BLaER1 (cell line): ENCODE measurements at regions not wholly inside any gene's neighbourhood (a gene's known extent, or its start where the extent isn't known, plus 50 kb on each side); places are given as distances from the start of the nearest gene placed in this dataset.
"Not testable (repeated sequence)": the region's sequence is repeated elsewhere in the genome, so short reads cannot be mapped to it uniquely, and the experiment has no call there.

Experiments
- H3K27ac ChIP-seq: shearing (Covaris generic); formaldehyde crosslinking; 2 replicates; pipeline ENCODE4 v1.8.1; 2022
- H3K27me3 ChIP-seq: shearing (Covaris generic); formaldehyde crosslinking; 2 replicates; pipeline ENCODE4 v1.8.1; 2022
- H3K36me3 ChIP-seq: shearing (Covaris generic); formaldehyde crosslinking; 2 replicates; pipeline ENCODE4 v1.8.1; 2022
- H3K4me1 ChIP-seq: shearing (Covaris generic); formaldehyde crosslinking; 2 replicates; pipeline ENCODE4 v1.8.1; 2022
- H3K4me2 ChIP-seq: shearing (Covaris generic); formaldehyde crosslinking; 2 replicates; pipeline ENCODE4 v1.8.1; 2022
- H3K4me3 ChIP-seq: shearing (Covaris generic); formaldehyde crosslinking; 2 replicates; pipeline ENCODE4 v1.8.1; 2022
- H3K9ac ChIP-seq: shearing (Covaris generic); formaldehyde crosslinking; 2 replicates; pipeline ENCODE4 v1.8.1; 2022
- H3K9me3 ChIP-seq: shearing (Covaris generic); formaldehyde crosslinking; 2 replicates; pipeline ENCODE4 v1.8.1; 2022
- H4K20me1 ChIP-seq: shearing (Covaris generic); formaldehyde crosslinking; 2 replicates; pipeline ENCODE4 v1.8.1; 2022
- Cebpa-rat ChIP-seq: shearing (Covaris generic); IDR thresholded peaks from 2 replicates; pipeline ENCODE4 v1.8.1; 2022

- Histone ChIP-seq H3K27ac (no peak overlapping the region), H3K4me1 (no peaks in the 10 kb centered on the region), H4K20me1 (no peaks in the 10 kb centered on the region), H3K9me3 (no peaks in the 10 kb centered on the region), H3K27me3 (no peaks in the 10 kb centered on the region), H3K9ac (no peak overlapping the region), H3K4me3 (no peak overlapping the region), H3K36me3 (no peaks in the 10 kb centered on the region), H3K4me2 (no peak overlapping the region)
- TF ChIP-seq Cebpa-rat: no peak
Observed at GRCh38 chr2:123419976-123420375, 605.1 kb upstream of the CNTNAP5 start.

- TF ChIP-seq Cebpa-rat: no peak
- Histone ChIP-seq H4K20me1 (no peaks in the 10 kb centered on the region), H3K27ac (no peak overlapping the region), H3K4me3 (no peak overlapping the region), H3K27me3 (no peaks in the 10 kb centered on the region), H3K36me3 (no peaks in the 10 kb centered on the region), H3K4me1 (no peaks in the 10 kb centered on the region), H3K4me2 (no peak overlapping the region), H3K9ac (no peak overlapping the region), H3K9me3 (no peaks in the 10 kb centered on the region)
Observed at GRCh38 chr2:123434546-123435395, 590.3 kb upstream of the CNTNAP5 start.

- H3K27ac ChIP-seq: no peak overlapping the region
- H3K36me3 ChIP-seq: no peaks in the 10 kb centered on the region
- no peaks in the 10 kb centered on the region for H3K9me3 ChIP-seq
- TF ChIP-seq Cebpa-rat: no peak
- no peak overlapping the region for H3K9ac ChIP-seq
- no peak overlapping the region for H3K4me3 ChIP-seq
- no peaks in the 10 kb centered on the region for H3K27me3 ChIP-seq
- no peak overlapping the region for H3K4me2 ChIP-seq
- H3K4me1 ChIP-seq: no peaks in the 10 kb centered on the region
- H4K20me1 ChIP-seq: no peaks in the 10 kb centered on the region
Observed at GRCh38 chr2:123438251-123438650, 586.8 kb upstream of the CNTNAP5 start.

- H3K36me3 ChIP-seq: no peaks in the 10 kb centered on the region
- no peak for TF ChIP-seq Cebpa-rat
Observed at GRCh38 chr2:123438675-123439074, 586.4 kb upstream of the CNTNAP5 start.

GRCh38 chr2:123448801-123449200 lies 576.3 kb upstream of the CNTNAP5 start:
- Histone ChIP-seq H3K9ac (no peak overlapping the region), H4K20me1 (no peaks in the 10 kb centered on the region), H3K4me3 (no peak overlapping the region), H3K4me1 (no peaks in the 10 kb centered on the region), H3K36me3 (no peaks in the 10 kb centered on the region), H3K4me2 (no peak overlapping the region), H3K9me3 (no peaks in the 10 kb centered on the region), H3K27me3 (no peaks in the 10 kb centered on the region), H3K27ac (no peak overlapping the region)
- no peak for TF ChIP-seq Cebpa-rat

More at GRCh38 chr2:123438675-123439074, 586.4 kb upstream of the CNTNAP5 start:
- Histone ChIP-seq H3K4me2 (no peak overlapping the region), H4K20me1 (no peaks in the 10 kb centered on the region), H3K4me3 (no peak overlapping the region), H3K27me3 (no peaks in the 10 kb centered on the region), H3K4me1 (no peaks in the 10 kb centered on the region), H3K27ac (no peak overlapping the region), H3K9me3 (no peaks in the 10 kb centered on the region), H3K9ac (no peak overlapping the region)

GRCh38 chr2:123451542-123451941 lies 573.5 kb upstream of the CNTNAP5 start:
- Histone ChIP-seq H3K27me3 (no peaks in the 10 kb centered on the region), H4K20me1 (no peaks in the 10 kb centered on the region), H3K4me1 (no peaks in the 10 kb centered on the region), H3K4me3 (no peak overlapping the region), H3K4me2 (no peak overlapping the region), H3K27ac (no peak overlapping the region), H3K9me3 (no peaks in the 10 kb centered on the region), H3K9ac (no peak overlapping the region), H3K36me3 (no peaks in the 10 kb centered on the region)
- no peak for TF ChIP-seq Cebpa-rat

- no peaks in the 10 kb centered on the region for H3K36me3 ChIP-seq
- H3K27ac ChIP-seq: no peak overlapping the region
- no peak overlapping the region for H3K4me2 ChIP-seq
- H3K4me1 ChIP-seq: no peaks in the 10 kb centered on the region
- H3K27me3 ChIP-seq: no peaks in the 10 kb centered on the region
- no peak overlapping the region for H3K9ac ChIP-seq
- H3K4me3 ChIP-seq: no peak overlapping the region
- no peaks in the 10 kb centered on the region for H3K9me3 ChIP-seq
- TF ChIP-seq Cebpa-rat: no peak
- no peaks in the 10 kb centered on the region for H4K20me1 ChIP-seq
Observed at GRCh38 chr2:123453046-123453700, 571.9 kb upstream of the CNTNAP5 start.

GRCh38 chr2:123453772-123454171 lies 571.3 kb upstream of the CNTNAP5 start:
- TF ChIP-seq Cebpa-rat: no peak
- Histone ChIP-seq H3K4me1 (no peaks in the 10 kb centered on the region), H3K4me3 (no peak overlapping the region), H3K27me3 (no peaks in the 10 kb centered on the region), H3K9ac (no peak overlapping the region), H3K9me3 (no peaks in the 10 kb centered on the region), H3K4me2 (no peak overlapping the region), H3K36me3 (no peaks in the 10 kb centered on the region), H3K27ac (no peak overlapping the region), H4K20me1 (no peaks in the 10 kb centered on the region)

GRCh38 chr2:123455234-123455633 lies 569.9 kb upstream of the CNTNAP5 start:
- not testable (repeated sequence) for H3K9ac ChIP-seq, H3K4me3 ChIP-seq, H3K9me3 ChIP-seq, H3K4me1 ChIP-seq, H3K36me3 ChIP-seq, H3K27ac ChIP-seq, H3K27me3 ChIP-seq, H4K20me1 ChIP-seq, H3K4me2 ChIP-seq

GRCh38 chr2:123456416-123456815 lies 568.7 kb upstream of the CNTNAP5 start:
- TF ChIP-seq Cebpa-rat: no peak
- no peaks in the 10 kb centered on the region for H3K9me3 ChIP-seq

More at GRCh38 chr2:123456416-123456815, 568.7 kb upstream of the CNTNAP5 start:
- H3K4me2 ChIP-seq: no peak overlapping the region
- no peak overlapping the region for H3K27ac ChIP-seq
- H3K27me3 ChIP-seq: no peaks in the 10 kb centered on the region
- no peaks in the 10 kb centered on the region for H4K20me1 ChIP-seq
- no peaks in the 10 kb centered on the region for H3K4me1 ChIP-seq
- no peak overlapping the region for H3K9ac ChIP-seq
- H3K4me3 ChIP-seq: no peak overlapping the region
- H3K36me3 ChIP-seq: no peaks in the 10 kb centered on the region
